HK-2 (cell line): ENCODE measurements at regions not wholly inside any gene's neighbourhood (a gene's known extent, or its start where the extent isn't known, plus 50 kb on each side); places are given as distances from the start of the nearest gene placed in this dataset.
A peak's percentile ranks its signal among the peaks of the same experiment; 100 is the strongest.

Experiments
- DNase-seq: peaks from one replicate; pipeline ENCODE4 v3.0.0-alpha.2; 2018; ENCODE audit not compliant: unreplicated experiment

GRCh38 chr9:36728651-36729520 is 156.2 kb downstream of the MELK start:
- peak; percentile 71 for DNase-seq

DNA sequence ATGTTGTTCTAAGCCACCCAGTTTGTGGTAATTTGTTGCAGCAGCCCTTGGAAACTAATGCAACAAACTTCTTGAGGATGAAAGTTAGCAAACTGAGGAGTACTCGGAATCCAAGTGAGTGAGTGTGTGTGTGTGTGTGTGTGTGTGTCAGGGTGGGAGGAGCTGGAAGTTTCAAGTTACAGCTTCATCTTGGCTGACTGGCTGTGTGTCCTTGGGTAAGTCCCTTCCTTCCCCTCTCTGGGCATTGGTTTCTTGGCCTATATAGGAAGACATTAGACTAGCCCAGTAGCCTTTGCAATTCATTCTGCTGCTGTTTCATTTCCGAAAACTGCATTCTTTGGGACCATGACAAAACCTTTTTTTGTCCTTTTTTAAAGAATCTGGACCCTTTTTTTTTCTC is 157.2 kb downstream of the MELK start:
- no peak for DNase-seq

- DNase-seq: no peak
These were observed 157.7 kb downstream of the MELK start for GRCh38 chr9:36730414-36730813.

GRCh38 chr9:36731068-36731956 is 158.6 kb downstream of the MELK start:
- no peak for DNase-seq

DNA sequence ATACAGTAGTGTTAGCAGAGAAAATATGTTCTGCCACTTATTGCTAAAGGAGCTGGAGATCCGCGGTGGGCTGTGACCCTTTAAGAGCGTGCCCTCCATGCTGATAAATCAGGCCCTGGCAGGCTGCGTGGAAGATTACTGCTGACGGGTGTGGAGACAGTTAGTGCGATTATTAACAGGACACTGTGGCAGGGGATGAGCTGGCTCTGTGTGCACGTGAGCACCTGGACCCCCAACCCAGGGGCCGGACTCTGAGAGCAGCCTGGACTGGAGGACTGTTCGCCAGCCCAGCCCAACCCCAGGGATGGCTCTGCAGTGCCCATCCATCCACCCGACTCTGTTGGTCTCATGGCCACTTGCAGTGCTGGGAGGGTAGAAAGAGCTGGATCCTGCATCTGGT is 162.0 kb downstream of the MELK start:
- DNase-seq: no peak

- no peak for DNase-seq
These were observed 164.0 kb downstream of the MELK start for GRCh38 chr9:36736648-36737047.

GRCh38 chr9:36738318-36738976 is 165.8 kb downstream of the MELK start:
- no peak for DNase-seq

- no peak for DNase-seq
These were observed 166.8 kb downstream of the MELK start for GRCh38 chr9:36739373-36740116.

DNA sequence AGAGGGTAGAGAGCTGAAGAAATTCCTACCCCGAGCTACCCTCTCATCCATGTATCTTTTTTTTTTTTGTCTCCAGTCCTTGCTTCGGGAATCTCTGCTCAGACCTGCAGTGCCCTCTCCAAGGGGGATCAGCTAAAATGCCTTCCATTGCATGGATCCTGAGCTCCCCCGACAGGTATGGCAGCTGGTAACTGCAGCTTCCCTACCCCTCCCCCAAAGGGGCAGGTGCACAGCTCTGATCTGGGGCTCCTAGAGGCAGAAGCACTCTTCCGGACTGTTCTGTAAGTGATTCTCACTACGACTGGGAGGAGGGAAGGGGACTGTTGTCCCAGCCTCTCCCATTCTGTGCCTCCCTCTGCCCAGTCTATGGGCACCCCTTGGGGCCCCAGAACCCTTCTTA is 169.6 kb downstream of the MELK start:
- no peak for DNase-seq

DNA sequence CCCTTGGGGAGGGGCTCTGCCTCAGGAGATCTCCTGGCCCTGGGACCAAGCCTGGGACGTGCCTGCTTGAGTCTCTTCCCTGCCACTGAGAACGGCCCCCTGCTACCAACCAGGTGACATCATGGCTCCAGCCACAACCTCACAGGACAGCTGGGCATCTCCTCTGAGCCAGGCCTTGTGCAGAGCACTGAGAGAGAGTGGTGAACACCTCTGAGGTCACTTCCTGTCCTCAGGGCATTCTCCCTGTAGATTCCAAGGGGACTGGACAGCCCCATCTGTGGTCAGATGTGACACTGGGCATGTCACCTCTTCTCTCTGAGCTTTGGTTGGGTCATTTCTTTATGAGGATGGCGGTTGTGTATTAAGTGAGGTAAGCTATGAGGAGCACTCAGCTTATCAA is 172.0 kb downstream of the MELK start:
- DNase-seq: no peak

DNA sequence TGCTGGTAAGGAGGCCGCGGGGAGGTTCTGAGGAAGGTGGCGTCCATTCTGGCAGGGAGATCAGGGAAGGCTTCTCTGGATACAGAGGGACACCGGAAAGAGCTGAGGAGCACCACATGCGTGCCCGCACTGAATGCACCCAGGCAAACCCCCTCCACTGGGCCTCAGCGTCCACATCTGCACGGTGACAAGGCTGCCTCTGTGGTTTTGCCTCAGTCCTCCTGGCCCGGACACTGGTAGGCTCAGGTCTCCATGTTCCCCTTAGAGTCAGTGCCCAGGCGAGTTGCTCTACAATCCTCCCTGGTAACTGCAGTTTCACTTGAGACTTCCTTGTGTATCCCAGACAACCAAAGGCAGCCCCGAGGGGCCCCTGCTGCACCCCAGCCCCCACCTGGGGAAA is 173.3 kb downstream of the MELK start:
- no peak for DNase-seq

DNA sequence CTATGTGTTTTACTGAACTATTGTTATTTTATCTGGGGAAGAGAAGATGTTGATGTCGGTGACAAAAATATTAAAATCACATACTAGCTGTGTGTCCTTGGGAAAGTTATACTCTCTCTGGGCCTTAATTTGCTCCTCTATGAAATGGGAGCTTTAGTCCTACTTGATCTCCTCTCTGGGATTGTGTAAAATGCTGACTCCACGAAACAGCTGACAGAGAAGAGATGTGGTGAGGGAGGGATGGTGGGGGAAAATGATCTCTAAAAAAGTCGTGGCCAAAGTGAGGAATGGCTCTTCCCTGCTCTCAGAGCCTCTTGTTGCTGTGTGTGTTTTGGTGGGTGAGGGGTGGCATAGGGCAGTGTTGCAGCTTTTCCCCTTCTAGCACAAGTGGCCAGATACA is 173.7 kb downstream of the MELK start:
- DNase-seq: no peak

DNA sequence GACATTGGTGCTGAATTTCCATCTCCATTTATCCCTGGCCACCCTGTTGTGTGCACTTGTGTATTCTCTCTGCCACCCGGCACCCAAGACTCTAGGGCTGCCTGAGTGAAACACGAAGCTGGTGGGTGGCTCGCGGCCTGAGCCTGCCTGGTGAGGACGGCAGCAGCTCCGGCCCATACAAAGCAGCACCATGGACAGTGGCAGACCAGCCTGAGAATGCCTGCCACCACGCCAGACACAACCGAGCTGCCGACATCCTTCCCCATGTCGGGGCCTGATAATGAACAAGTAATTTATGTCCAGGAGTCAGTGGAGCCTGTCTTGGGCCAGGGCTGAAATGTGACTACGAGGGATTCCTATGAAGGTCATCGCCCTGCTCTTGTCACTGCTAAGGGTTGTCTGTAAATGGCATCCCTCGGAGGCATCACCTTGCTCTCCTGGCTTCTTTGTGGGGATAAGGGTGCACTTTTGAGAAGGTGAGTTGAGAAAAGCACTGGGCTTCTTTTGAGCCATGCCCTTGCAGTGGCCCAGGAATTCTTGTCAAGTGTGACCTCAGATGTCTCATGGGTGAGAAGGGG is 175.7 kb downstream of the MELK start:
- DNase-seq: peak; percentile 36

GRCh38 chr9:36749461-36749860 is 176.8 kb downstream of the MELK start:
- DNase-seq: no peak

DNA sequence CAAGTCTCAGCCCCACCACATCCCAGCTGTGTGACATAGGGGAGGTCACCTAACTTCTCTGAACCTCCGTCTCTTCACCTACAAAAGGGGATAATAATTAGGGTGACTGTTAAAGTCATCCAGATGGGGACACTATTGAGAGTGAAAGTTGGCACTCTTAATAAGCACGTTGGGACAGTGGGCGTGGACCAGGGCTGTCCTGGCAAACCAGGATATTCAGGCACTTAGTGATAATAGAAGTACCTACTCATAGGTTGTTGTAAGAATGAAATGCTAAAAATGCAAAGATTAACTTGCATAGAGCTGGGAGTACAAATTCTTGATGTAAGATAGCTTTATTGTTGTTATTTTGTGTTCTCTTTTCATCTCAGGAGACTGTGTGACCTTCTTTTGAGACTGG is 177.9 kb downstream of the MELK start:
- no peak for DNase-seq

DNA sequence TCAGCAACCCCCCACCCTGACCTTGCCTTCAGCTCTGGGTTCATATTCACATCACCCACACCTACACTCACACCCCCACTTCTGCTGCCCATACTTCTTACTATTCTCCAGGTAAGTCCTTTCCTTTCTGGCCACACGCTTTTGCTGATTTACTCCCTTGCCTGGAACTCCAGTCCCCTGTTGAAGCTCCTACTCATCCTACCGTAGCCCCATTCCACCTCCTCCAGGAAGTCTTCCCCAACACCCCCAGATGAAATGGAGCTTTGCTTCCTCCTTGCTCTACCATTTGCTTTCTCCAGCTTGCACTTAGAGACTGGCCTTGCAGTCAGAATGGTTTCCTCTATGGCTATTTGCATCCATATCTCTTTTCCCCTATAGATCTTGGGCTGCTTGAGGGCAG is 182.3 kb downstream of the MELK start:
- DNase-seq: no peak

GRCh38 chr9:36759141-36759540 is 186.4 kb downstream of the MELK start:
- DNase-seq: no peak

DNA sequence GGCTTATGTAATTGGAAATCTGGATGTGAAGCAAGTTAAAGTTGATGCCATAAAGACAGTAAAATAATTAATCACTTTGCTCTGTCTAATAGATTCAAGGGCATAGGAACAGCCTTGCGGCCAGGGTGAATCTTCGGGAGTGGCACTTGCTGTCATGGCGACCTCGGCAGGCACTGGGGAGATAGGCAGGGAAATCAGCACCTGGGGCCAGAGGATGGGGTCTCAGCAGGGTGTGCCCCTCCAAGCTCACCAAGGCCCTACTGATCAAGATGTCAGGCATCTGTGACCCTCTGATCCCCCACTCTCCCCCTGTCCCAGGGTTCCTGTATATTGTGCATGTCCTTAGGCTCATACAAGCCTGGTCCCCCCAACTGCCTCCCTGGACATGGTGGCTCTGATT is 187.3 kb downstream of the MELK start:
- no peak for DNase-seq

GRCh38 chr9:36760667-36761420 is 188.1 kb downstream of the MELK start:
- DNase-seq: no peak

DNA sequence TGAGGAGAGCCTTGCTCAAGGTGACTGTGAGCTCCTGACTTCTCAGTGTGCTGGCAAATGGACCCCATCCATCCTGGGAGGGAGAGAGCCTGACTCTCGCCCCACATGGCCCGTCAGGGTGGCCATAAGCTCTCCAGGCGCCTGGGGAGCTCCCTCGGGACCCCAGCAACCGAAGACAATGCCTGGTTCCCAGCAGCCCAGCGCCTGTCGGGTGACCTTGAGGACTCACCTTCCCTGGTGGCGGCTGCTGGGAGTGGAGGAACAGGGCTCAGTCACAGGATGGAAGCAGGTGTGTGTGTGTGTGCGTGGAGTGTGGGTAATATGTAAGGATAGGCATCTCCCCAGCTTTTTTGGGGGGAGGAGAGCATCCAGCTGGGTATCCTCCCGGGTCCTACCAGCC is 190.3 kb downstream of the MELK start:
- DNase-seq: no peak

- DNase-seq: no peak
These were observed 191.1 kb downstream of the MELK start for GRCh38 chr9:36763778-36764177.
